ENCODE measurements at regions not wholly inside any gene's neighbourhood (a gene's known extent, or its start where the extent isn't known, plus 50 kb on each side); places are given as distances from the start of the nearest gene placed in this dataset.
A peak's percentile ranks its signal among the peaks of the same experiment; 100 is the strongest.

DNA sequence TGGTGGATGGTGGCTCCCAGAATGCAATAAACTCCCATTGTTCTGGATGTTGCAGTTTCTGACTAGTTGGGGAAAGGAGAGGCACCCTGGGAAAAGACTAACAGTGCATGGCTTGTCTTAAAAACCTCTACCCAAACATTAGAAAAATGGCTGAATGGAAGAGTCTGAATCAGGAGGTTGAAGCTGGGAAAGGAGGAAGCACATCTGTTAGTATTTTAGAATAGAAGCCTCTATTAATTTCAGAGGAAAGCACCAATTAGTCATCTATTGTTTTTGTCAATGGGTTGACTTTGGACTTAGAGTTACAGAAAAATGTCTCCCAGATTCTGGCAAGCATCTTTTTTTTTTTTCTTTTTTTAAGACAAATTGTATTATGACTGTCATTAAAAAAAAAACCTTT, 56.1 kb upstream of the ELMO1 start:
- DNase-seq, result no peak
- no peak for ATAC-seq

DNA sequence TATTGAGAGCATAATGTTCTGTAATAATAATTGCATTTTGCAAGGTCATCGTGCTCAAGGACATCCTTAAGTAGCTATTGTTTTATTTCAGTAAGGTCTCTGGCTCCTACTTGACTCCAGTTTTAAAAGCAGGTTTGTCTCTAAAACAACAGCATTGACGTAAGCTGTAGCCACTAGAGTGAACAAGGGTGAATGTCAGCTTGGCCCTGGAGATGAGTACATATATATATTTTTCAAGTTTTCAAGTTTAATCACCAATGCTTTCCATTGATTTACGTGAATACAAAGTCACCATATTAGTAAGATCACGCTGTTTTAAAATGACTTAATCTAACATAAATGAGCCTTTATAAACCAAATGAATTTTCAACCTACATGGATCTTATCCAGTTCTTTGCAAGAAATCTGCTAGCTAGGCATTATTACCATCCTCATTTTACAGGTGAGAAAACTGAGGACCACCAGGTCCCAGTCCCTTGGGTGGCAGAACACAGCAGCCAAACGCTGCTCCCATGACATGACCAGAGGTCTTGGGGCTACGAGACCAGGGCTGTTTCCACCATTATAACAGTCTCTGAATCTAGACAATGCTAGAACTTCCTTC, 57.2 kb upstream of the ELMO1 start:
- DNase-seq (no peak), ATAC-seq (no peak)

DNA sequence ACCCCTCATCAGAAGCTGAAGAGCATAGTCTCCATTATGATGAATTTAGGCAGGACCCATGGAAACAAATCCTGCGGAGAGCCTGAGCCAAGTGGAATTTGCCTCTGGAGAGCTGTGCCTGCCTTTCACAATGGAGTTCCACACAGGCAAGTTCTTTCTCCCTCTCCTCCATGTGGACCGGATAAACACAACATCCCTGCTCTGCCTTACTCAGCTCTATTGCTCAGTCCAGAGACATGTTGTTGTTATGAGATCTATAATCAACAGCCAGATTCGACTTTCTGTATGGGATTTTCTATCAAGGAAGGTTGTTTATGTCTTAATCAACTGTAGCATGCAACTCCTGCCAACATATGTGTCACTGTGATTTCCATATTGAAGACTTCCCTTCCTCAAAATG, 59.5 kb upstream of the ELMO1 start:
- DNase-seq (no peak), ATAC-seq (no peak)

DNA sequence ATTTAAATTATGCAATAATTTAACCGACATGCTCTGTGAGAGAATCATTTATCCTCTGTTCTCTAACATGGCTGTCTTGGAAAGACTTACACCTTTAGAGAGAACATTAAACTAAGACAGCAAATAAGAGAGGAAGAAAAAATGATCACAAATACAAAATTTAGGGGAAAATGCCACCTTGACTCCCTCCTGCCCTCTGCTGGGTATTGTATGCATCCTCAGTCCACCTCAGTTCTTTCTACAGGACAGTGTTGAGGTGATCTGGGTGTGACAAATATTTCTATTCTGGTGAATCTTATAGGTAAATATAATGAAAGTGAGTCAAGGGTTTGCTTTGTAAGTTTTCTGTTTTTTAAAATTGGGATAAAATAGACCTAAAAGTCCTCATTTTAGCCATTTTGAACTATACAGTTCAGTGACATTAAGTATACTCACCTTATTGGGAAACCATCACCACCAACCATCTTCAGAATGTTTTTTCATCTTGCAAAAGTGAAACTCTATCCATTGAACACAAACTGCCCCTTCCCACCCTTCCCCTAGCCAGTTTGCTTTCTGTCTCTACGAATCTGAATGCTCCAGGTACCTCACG, 61.5 kb upstream of the ELMO1 start:
- ATAC-seq (peak; percentile 65), DNase-seq (peak; percentile 13)

DNA sequence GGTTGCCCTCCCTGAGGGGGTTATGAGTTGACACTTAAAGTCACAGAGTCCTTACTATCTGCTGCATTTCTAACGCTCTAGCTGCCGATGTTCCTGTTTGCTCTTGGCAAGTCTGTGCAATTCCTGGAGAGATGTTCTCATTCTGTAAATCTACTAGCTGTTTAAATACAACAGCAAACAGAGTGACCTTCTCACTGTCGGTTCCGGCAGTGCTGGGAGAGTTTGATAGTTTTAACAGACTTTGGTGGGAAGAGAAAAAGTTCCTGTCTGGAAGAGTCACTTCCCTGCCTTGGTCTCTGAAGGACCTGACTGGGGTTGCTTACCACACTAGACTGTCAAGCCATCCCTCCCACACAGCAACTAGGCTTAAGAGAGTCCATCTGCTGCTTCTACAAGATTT, 63.3 kb upstream of the ELMO1 start:
- ATAC-seq (no peak), DNase-seq (no peak)

DNA sequence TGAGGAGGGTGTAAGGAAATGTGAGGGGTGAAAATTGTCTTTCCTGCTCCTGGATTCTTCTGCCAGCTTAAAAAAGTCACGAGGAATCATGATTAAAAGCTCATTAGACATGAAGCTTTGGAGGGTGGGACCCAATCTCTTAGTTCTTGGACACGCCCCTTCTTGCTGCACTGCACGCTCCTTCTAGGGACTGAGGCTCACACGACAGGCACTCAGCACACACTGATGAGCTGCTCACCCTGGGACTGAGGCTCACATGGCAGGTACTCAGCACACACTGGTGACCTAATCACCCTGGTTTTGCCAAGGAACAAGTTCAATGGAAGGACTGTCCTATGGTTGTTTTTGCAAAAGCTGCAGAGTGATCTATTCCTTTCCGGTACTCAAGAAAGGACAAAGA, 65.8 kb upstream of the ELMO1 start:
- ATAC-seq (no peak), DNase-seq (no peak)

DNA sequence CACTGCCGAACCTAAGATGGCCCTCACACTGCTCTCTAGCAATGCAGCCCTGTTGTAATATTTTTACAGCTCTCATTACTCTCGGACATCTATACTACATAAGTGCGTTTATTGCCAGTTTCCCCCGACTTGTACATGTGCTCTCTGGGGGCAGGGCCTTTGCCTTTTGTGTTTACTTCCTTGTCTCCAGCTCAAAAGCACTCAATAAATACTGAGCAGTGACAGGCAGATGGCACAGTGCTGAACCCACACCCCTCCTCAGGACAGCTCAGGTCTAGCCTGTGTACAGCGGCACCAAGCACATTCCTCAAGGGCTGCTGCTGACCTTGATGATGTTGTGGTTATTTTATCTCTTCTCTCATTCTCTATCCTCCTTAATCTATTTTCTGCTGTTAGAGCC, 68.0 kb upstream of the ELMO1 start:
- DNase-seq (no peak), ATAC-seq (no peak)

DNA sequence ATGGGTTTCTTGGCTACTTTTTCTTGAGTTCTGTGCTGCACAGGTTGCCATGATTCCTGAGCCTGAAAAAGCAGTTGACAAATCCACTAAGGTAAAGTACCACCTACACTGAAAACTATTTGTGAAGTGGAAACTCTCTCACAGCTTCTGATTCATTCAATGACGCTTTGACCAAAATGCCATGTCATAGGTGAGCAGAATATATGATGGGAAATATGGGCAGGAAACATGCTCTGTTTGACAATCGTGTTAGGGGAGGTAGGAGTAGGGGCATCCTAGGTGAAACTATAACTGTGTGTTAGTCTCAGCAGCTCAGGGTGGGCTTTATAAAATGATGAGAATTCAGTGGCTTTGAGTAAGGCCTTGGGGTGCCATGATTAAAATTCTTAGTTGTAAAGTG, 69.6 kb upstream of the ELMO1 start:
- no peak for DNase-seq
- ATAC-seq, result peak; percentile 34

DNA sequence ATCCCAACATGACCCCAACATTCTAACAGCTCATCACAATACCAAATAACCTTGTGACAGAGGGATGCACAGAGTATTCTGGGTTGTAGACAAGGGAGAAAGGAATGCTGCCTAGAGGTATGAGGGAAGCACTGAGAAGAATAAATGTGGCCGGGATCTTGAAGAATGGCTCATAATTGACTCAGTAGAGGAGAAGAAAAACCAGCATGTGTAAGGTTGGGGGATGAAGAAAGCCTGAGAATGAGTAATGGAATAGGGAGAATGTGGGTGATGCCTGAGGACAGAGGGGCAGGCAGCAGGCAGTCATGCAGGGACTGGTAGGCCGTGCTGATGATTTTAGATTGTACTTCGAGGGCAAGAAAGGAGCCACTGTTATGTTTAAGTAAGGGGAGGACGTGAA, 75.4 kb upstream of the ELMO1 start:
- DNase-seq (no peak), ATAC-seq (no peak)

DNA sequence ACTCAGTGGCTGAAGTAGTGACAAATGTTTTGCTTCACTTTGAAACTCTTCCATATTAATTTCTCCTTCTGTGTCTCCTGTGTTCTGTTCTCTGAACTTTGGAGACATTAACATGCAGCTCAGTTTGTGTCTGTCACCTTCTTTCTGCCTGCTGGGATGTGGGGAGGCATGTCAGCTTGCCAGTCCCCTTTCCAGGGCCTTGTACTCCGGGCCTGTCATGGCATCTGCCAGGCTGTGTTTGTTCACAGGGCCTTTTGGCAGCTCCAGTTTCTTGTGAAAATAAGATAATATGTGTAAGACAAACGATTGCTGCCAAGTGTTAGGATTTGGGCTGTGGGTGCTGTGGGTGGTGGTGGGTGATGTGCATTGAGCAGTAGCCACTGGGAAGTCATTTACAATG, 76.1 kb upstream of the ELMO1 start:
- ATAC-seq, result no peak
- no peak for DNase-seq

DNA sequence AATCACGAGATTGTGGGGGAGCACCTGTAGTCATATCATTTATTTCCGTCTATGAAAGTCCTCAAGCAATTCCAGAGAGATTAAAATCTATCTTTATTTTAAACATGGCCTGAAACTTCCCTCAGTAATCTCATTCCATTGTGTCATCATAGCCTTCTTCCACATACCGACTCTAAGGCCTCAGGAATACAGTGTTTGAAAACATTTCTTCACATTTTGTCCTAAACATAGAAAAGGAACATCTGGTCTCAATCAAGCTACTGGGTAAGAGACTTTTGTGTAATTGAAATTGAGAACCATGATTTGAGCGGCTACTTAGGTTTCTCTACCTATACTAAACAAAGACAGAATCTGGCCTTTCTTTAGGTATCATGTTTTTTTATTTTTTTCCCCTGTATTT, 78.0 kb upstream of the ELMO1 start:
- no peak for DNase-seq
- ATAC-seq, result no peak

DNA sequence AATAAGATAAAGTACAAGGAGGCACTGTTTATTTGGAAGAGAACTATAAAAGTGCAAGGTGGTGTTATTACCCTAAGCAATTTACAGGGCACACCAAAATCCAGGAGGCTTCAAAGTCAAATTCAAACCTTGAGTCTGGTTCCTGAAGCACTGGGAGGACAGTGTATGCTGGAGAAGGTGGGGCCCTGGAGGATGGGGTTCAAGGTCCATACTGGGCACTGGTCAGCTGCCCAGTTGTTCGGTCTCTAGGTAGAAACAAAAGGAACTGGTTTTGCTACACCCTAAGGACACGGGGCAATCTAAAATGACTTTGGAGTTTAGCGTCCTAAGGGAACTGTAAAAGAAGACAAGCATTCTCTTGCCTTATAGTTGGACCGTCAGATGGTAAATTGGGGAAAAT, 78.4 kb upstream of the ELMO1 start:
- DNase-seq (no peak), ATAC-seq (no peak)

DNA sequence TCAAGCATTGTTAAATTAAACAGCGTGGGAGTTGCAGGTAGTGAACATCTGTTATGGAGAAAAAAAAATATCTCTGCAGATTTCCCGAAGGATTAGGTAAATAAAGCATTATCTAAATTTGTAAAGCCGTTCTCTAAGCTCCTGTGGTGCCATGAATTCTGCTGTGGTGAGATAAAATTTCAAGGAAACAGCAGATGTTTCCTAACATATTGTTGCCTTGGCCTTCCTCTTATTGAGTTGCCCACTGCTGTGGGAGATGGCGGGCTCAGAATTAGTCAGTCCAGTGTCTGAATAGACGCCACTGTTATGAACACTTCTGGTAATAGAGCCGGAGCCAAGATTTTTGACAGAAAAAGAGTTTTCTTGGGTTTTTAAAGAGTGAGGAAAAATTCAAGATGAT, 82.6 kb upstream of the ELMO1 start:
- DNase-seq (no peak), ATAC-seq (no peak)

DNA sequence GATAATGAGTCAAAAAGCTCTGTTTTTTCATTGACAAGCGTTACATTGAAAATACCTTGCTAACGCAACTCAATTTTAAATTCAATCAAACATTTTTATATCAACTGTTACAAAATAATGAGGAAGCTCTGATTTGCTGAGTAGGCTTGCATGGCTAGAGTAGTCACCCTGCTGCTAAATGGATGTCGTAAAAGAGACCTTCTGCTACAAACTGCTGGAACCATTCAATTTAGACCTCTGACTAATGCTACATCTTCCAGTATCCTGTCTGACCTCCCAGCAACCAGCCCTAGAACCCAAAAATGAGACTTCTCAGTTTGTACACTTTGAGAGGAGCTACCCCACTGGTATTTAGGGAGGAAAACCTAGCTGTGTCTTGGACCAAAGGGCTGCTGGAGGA, 84.0 kb upstream of the ELMO1 start:
- DNase-seq (no peak), ATAC-seq (no peak)

DNA sequence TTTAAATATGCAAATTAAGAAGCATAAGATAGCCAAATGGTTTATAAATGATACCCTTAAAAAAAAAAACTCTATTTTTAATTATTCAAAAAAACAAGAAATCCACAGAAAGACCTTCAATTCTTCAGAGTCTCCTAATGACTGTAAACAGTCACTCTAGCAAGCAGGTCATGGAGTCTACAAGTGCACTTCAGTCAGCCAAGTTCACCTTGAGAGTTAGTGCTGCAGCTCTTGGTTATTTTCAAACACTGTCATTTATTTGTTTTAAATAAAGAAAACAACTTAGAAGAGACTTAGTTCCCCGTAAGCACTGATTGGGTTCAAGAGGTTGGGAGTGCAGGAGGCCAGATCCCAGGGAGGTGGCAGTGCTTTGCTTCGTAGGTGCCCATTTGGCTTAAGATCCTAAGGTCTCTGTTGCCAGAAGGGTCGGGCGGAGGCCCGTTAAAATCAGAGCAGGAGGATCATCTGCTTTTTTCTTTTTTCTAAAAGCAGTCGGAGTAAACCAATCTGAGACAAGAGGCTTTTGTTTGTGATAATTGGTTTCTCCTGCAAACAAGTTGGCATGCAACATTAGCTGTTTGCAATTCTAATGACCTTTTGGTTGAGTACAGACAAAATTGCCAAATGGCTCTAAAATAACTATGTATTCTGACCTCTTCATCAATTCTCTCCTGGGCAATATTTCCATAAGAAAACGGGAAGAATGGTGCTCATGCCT, 86.4 kb upstream of the ELMO1 start:
- DNase-seq (no peak), ATAC-seq (no peak)

DNA sequence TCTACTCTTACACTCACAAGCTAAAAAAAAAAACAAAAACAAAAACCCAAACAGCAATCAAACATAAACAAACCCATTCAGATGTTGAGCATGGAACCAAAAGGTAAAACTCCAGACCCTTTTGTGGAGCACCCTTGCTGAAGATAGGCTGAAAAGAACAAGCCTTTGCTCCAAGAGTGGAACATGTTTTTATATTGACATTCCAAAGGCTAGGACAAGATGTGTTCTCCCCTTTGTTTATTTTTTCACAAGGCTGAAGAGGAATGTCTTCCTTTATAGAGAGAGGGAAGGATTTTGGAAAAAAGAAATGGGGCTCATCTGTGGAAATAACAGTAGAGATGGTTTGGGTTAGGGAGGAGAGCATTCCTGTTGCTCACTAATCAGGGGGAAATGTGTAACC, 87.2 kb upstream of the ELMO1 start:
- no peak for ATAC-seq
- DNase-seq, result no peak

DNA sequence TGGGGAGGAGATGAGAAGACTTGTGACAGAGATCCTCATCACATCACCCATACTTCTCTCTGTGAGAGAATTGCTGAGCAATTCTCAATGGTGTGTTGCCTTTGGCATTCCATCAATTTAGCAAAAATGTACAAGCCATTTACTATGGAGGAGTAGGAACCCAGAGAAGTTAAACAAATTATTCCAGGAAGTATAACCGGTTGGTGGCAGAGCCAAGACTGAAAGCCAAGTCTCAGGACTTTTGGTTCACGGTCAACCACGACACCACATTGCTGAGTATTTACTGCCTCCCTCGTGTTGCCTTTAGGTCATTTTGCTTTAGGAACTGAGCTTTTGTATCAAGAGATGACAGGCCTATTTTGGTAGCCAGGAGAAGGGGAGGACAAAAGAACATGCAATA, 88.0 kb upstream of the ELMO1 start:
- DNase-seq (no peak), ATAC-seq (no peak)

DNA sequence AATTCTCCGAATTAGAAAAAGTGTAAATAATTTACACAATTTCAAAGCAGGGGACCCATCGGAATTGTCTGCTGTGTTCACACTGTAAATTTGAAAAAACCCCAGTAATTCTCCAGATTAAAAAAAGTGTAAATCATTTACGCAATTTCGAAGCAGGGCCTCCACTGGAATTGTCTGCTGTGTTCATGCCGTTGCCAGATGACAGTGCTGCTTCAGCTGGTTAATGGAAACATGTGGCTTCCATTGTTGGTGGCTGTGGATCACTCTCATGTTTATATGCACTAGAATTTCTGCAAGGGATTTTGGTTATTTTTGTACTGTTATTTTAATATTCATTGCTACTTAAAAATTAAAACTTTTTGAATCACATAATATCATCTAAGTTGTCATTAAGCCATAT, 88.8 kb upstream of the ELMO1 start:
- ATAC-seq (no peak), DNase-seq (no peak)

DNA sequence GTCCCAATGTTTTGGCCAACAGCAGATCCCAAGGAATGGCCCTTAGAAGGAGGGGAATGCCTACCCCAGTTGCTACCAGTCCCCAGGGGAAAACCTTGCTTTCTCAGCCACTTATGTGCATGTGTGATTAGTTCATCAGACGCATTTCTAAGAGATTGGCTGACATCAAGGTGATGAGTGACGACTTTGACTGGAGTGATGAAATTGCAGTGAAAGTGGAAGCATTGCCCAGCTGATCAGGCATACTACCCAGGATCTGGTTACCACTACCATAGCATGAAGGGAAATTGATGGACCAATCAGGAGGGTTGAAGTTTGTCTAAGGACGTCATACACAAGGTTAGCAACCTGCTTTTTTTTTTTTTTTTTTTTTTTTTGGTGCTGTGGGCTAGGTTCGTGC, 90.3 kb upstream of the ELMO1 start:
- ATAC-seq, result no peak
- no peak for DNase-seq

DNA sequence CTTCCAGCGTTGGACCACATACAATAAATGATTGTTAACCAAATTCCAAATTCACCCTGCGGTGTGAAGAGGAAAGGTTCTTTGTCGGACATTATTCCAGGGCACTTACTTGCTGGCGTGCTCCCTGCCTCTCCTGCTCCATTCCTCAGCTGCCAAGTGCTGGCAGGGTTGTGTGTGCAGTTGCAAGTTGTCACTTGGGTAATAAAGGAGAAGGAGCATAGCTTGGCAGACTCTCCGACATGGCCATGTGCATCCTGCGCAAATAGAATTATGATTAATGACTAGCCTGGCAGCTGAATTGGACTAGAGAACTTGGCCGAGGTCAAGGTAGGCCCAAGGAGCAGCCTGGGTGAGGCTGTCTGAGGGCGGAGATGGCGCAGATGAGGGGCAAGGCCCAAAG, 92.3 kb upstream of the ELMO1 start:
- ATAC-seq, result no peak

DNA sequence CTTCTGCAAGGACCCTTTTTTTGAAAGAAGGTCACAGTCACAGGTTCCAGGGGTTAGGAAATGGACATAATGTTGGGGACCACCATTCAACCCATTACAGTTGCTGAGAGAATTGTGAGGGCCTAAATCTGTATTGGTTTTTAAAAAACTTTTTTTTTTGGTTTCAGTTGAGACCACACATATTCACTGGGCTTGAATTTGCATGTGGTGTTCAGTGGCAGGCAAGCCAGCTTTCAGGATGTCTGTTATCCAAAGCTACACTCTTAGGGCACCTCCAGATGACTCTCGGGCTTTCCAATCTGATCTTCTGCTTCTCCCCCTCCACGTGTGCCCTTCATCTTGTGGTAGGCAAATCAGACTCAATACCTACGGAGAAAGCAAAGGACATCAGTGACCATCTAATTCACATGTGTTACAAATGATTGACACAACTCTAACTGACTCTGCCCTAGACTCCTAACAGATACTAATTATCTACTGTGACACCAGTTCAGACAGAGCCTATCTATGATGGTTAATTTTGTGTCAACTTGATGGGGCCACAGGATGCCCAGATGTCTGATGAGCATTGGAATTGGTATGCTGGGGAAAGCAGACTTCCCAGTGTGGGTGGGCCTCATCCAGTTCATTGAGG, 93.3 kb upstream of the ELMO1 start:
- ATAC-seq (no peak), DNase-seq (no peak)

More for the DNA sequence above, 92.3 kb upstream of the ELMO1 start:
- no peak for DNase-seq

DNA sequence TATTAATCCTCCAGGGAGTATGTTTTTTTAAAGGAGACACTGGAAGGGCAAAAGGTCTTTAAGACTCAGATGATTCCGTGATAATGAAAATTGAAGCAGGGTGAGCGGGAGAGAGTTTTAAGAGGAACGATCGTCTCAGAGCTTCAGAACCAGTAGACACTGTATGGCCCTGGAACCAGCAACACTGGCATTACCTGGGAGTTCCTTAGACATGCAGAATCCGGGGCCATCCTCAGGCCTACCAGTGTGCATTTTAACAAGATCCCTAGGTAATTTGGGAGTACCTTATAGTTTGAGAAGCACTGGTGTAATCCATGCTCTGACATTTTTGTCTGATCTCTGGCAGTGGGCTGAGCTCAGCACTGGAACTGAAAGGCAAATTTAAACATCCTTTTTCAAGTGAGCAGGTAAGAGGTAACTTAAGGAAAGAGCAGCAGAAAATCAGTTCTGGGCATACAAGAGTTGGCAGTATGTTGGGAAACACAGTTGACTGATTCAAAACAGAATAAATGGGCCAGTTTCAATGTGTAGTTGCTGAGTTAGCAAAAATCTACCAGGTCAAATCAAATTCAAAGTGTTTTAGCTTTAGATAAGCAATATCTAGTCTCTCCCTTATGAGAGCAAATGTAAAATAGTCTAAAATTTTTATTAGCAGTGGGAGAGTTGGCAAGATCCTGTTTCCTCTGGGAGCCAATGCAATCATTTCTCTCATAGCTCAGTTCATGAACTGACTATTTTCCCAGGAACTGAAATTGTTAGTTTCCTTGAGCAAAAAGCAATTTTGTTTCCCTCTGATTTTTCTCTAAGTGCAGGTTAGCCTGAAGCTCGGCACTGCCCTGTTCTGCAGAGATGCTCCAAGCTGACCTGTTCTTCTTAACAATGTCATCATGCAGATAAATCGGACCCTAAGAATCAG, 97.2 kb upstream of the ELMO1 start:
- DNase-seq (no peak), ATAC-seq (no peak)

DNA sequence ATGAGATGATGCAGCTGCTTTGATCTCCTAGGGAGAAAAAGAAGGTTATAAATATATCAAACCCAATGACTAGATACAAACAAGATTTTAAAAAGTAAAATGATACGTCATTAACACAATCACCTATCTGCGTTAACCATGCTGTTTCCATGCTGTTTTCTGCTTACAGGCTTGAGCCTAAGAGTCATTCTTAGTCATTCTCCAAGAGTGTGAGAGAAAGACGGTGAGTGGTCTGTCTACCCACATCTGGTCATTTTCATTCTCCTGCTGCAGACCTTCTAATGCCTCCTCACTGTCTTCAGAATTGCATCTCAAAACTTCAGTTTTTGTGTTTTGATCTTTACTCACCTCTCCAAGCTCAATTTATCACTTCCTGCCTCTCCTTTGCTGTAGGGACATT, 98.0 kb upstream of the ELMO1 start:
- no peak for ATAC-seq

More for the DNA sequence above, 98.0 kb upstream of the ELMO1 start:
- DNase-seq, result no peak
